NT2/D1 (cell line): ENCODE measurements at regions not wholly inside any gene's neighbourhood (a gene's known extent, or its start where the extent isn't known, plus 50 kb on each side); places are given as distances from the start of the nearest gene placed in this dataset.

Source experiments
- DNase-seq: peaks from one replicate; pipeline ENCODE4 v3.0.0-alpha.2; 2011; ENCODE audit warnings: low read depth, low spot score
- H3K27me3 ChIP-seq: 2 replicates; pipeline ENCODE4 v1.6.0; 2011; ENCODE audit warnings: mild to moderate bottlenecking; ENCODE audit not compliant: insufficient read length, insufficient read depth
- H3K36me3 ChIP-seq: 2 replicates; pipeline ENCODE4 v1.6.1; 2011; ENCODE audit warnings: mild to moderate bottlenecking, low read length, mixed read lengths; ENCODE audit not compliant: insufficient read depth, insufficient read length
- H3K4me1 ChIP-seq: 2 replicates; pipeline ENCODE4 v1.5.1; 2011; ENCODE audit not compliant: insufficient read depth, insufficient read length
- H3K4me3 ChIP-seq: 2 replicates; pipeline ENCODE4 v1.5.1; 2011; ENCODE audit warnings: low read depth; ENCODE audit not compliant: insufficient read length
- H3K9ac ChIP-seq: 2 replicates; pipeline ENCODE4 v1.6.0; 2011; ENCODE audit warnings: low read depth; ENCODE audit not compliant: insufficient read length
- H3K9me3 ChIP-seq: 2 replicates; pipeline ENCODE4 v1.5.1; 2011; ENCODE audit warnings: mild to moderate bottlenecking, low read length; ENCODE audit not compliant: insufficient read depth
- SUZ12 ChIP-seq: IDR thresholded peaks from 2 replicates; pipeline ENCODE4 v1.6.1; 2011; ENCODE audit not compliant: insufficient read length, insufficient read depth; ENCODE audit errors: extremely low read depth
- YY1 ChIP-seq: IDR thresholded peaks from 2 replicates; pipeline ENCODE4 v1.6.1; 2011; ENCODE audit not compliant: insufficient read length, insufficient read depth
- ZNF274 ChIP-seq: IDR thresholded peaks from 2 replicates; pipeline ENCODE4 v1.6.1; 2011; ENCODE audit warnings: mild to moderate bottlenecking, low read depth, low read length

GRCh38 chr5:175388531-175388930 is 55.5 kb downstream of the DRD1 start:
- no peaks in the 10 kb centered on the region for H3K27me3 ChIP-seq
- DNase-seq = no peak
- no peaks in the 10 kb centered on the region for H3K9me3 ChIP-seq
- no peak overlapping the region for H3K9ac ChIP-seq
- TF ChIP-seq YY1 (no peak), SUZ12 (no peak), ZNF274 (no peak)
- no peaks in the 10 kb centered on the region for H3K36me3 ChIP-seq
- no peak overlapping the region for H3K4me3 ChIP-seq
- H3K4me1 ChIP-seq = no peaks in the 10 kb centered on the region

DNA sequence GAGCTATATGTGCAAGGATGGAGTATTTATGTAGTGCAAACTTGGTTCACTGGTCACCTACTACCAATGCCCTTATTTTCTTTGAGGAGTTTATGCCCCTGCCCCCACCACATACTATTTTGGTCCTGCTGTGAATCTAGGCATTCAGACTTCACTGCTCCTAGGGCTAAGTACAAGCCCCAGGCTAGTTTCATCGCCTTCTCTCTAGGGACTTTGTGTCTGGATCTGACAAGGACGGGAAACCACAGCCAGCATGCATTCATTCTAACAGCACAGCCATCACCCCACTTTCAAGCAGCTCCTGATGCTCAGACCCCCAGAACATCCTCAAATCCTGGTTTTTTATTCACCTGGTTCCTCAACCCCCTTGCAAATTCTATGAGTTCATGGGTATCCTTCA is 56.8 kb downstream of the DRD1 start:
- H3K27me3 ChIP-seq = no peaks in the 10 kb centered on the region
- no peak overlapping the region for H3K4me3 ChIP-seq
- no peaks in the 10 kb centered on the region for H3K36me3 ChIP-seq
- H3K9me3 ChIP-seq = no peaks in the 10 kb centered on the region
- no peak for DNase-seq
- H3K4me1 ChIP-seq = no peaks in the 10 kb centered on the region
- TF ChIP-seq SUZ12 (no peak), ZNF274 (no peak)
- H3K9ac ChIP-seq = no peak overlapping the region

DNA sequence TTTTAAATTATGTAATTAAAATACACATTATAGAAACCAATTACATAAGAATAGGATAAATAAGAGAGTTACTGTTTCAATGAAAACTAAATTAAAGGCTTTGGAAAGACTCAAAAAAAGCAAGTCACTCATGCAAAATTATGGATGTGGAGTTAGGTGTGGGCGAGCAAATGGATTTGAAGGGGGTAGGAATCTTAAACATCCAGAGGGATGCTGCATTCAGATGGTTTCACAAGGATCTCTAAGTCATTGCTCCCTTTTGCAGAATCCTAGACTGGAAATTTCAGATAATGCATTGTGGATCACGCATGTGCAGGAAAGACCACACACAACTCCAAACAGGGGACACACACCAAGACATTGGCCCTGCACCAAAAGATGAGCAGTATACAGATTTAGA is 57.5 kb downstream of the DRD1 start:
- Histone ChIP-seq H3K9ac (no peak overlapping the region), H3K36me3 (no peaks in the 10 kb centered on the region), H3K9me3 (no peaks in the 10 kb centered on the region), H3K4me1 (no peaks in the 10 kb centered on the region), H3K4me3 (no peak overlapping the region), H3K27me3 (no peaks in the 10 kb centered on the region)
- TF ChIP-seq SUZ12 (no peak), ZNF274 (no peak), YY1 (no peak)
- no peak for DNase-seq

- no peaks in the 10 kb centered on the region for H3K4me1 ChIP-seq
- H3K36me3 ChIP-seq = no peaks in the 10 kb centered on the region
- H3K27me3 ChIP-seq = no peaks in the 10 kb centered on the region
- H3K9ac ChIP-seq = no peak overlapping the region
- no peaks in the 10 kb centered on the region for H3K9me3 ChIP-seq
- no peak for TF ChIP-seq ZNF274
- TF ChIP-seq YY1 = no peak
- no peak for TF ChIP-seq SUZ12
- H3K4me3 ChIP-seq = no peak overlapping the region
- DNase-seq = no peak
Measured at GRCh38 chr5:175385691-175386362, 58.2 kb downstream of the DRD1 start.

- H3K27me3 ChIP-seq = no peaks in the 10 kb centered on the region
- DNase-seq = no peak
- no peak overlapping the region for H3K4me3 ChIP-seq
- H3K4me1 ChIP-seq = no peaks in the 10 kb centered on the region
- H3K9me3 ChIP-seq = no peaks in the 10 kb centered on the region
- H3K36me3 ChIP-seq = no peaks in the 10 kb centered on the region
- TF ChIP-seq ZNF274 (no peak), YY1 (no peak), SUZ12 (no peak)
- no peak overlapping the region for H3K9ac ChIP-seq
Measured at GRCh38 chr5:175384724-175385552, 59.0 kb downstream of the DRD1 start.

DNA sequence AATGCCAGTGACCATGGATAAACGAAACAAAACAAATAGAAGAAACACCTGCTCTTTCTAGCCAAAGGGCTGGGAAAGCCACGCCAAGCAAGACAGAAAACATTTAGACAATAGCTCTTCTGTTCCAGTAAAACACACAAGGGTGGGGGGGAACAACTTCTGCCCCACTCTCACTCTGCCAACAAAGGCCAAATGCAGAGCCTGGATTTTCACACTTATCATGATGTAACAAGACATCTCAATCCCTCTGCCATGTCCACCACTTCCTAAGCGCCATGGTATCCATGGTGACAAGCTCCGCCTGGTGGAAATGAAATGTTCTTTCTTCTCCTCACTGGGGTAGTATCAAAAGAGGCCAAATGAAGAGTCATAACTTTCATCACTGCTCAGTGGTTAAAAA is 60.6 kb downstream of the DRD1 start:
- DNase-seq = no peak
- Histone ChIP-seq H3K9me3 (no peaks in the 10 kb centered on the region), H3K4me1 (no peaks in the 10 kb centered on the region), H3K9ac (no peak overlapping the region), H3K4me3 (no peak overlapping the region), H3K36me3 (no peaks in the 10 kb centered on the region), H3K27me3 (no peaks in the 10 kb centered on the region)
- TF ChIP-seq YY1 = no peak
- no peak for TF ChIP-seq ZNF274

GRCh38 chr5:175382171-175382570 is 61.8 kb downstream of the DRD1 start:
- H3K36me3 ChIP-seq = no peaks in the 10 kb centered on the region
- no peak overlapping the region for H3K4me3 ChIP-seq
- H3K4me1 ChIP-seq = no peaks in the 10 kb centered on the region
- no peaks in the 10 kb centered on the region for H3K9me3 ChIP-seq
- DNase-seq = no peak
- no peaks in the 10 kb centered on the region for H3K27me3 ChIP-seq
- H3K9ac ChIP-seq = no peak overlapping the region
- TF ChIP-seq YY1 (no peak), ZNF274 (no peak), SUZ12 (no peak)
